ENCODE measurements at regions not wholly inside any gene's neighbourhood (a gene's known extent, or its start where the extent isn't known, plus 50 kb on each side); places are given as distances from the start of the nearest gene placed in this dataset.

DNA sequence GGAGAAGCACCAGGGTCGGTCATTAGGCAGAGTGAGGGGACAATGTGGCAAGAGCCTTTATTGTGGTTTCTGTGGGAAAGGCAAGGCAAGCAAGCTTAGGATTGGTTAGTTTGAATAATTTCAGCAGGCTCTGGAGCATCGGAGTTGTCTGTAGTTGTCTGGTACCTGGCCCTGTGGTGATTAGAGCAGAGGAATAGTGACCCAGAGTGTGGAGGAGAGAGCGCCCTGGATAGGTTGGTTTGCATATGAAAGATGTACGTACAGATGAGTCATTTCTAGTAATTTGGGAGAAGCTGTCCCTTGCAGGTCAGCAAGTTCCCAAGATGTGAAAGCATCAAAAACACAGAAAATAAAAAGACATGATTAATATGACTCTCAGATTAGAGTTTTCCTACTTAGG, 383.1 kb upstream of the MEX3C start:
- no peak for DNase-seq (ENCODE audit: low spot score)

- peak; percentile 12 for DNase-seq (ENCODE audit: low spot score)
These were observed 385.1 kb upstream of the MEX3C start for GRCh38 chr18:51582551-51582950.

GRCh38 chr18:51588616-51589015, 391.1 kb upstream of the MEX3C start:
- DNase-seq (ENCODE audit: low spot score) = no peak

GRCh38 chr18:51593931-51594330, 396.4 kb upstream of the MEX3C start:
- DNase-seq (ENCODE audit: low spot score) = no peak

- no peak for DNase-seq (ENCODE audit: low spot score)
These were observed 405.6 kb upstream of the MEX3C start for GRCh38 chr18:51603111-51603510.

GRCh38 chr18:51603551-51603950, 406.1 kb upstream of the MEX3C start:
- no peak for DNase-seq (ENCODE audit: low spot score)

GRCh38 chr18:51610481-51610880, 413.0 kb upstream of the MEX3C start:
- no peak for DNase-seq (ENCODE audit: low spot score)

GRCh38 chr18:51611326-51611725, 413.8 kb upstream of the MEX3C start:
- DNase-seq (ENCODE audit: low spot score) = no peak

GRCh38 chr18:51614033-51614432, 416.6 kb upstream of the MEX3C start:
- DNase-seq (ENCODE audit: low spot score) = peak; percentile 34

DNA sequence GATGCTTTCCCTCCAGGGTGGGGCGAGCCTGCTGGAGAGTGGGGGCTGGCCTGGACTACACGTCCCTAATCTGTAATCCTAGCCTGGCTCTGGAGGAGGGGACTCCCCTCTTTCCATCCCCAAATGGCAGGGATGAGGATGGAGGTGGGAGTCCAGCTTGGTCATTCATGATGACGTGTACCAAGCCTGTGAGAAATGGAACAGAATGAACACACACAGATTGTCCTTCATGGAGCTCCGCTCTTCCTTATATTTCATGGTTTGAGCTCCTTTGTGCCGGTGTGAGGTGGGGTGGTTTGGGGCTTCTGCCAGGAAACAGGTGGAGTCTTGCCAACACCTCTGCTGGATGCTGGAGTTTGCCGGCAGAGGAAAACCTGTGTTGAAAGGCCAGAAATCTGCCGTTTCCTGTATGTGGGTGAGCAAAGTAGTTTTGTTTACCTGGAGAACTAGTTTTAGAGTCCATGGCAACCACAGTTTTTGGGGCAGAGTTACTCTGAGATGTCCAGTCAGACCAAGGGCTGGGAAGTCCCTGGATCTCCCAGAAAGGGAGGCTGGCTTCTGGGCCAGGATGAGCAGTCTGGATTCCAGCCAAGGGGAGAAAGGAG, 417.6 kb upstream of the MEX3C start:
- no peak for DNase-seq (ENCODE audit: low spot score)

- no peak for DNase-seq (ENCODE audit: low spot score)
These were observed 419.7 kb upstream of the MEX3C start for GRCh38 chr18:51617167-51617566.

DNA sequence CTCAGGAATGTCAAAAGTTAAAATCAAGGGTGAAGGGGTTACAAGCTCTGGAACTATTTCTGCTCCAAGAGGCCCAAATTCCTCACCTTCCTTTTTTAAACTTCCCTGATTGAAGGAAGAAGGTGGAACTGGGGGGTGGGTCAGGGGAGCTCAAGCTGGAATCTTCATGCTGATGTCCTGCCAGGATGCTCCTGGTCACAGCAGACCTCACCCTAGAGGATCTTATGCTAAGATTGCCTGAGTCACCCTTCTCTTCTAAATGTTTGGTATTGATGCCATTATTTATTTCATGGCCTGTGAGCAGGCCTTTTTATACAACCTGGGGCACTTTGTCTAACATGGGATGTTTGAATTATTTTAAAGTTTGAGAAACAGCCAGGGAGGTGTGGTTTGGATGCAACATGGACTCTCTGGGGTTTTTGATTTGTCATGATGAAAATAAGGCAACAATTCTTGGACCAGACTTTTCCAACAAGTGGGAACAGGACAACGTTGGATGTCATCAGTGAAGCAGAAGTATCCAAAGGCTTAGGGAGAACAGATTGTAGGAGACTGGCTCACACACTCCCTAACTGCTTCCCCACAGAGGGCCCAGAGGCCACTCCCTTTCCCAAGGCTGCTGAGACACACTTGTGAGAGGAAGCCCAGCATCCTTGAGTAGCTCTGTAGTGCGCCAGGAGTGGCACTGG, 420.2 kb upstream of the MEX3C start:
- no peak for DNase-seq (ENCODE audit: low spot score)

DNA sequence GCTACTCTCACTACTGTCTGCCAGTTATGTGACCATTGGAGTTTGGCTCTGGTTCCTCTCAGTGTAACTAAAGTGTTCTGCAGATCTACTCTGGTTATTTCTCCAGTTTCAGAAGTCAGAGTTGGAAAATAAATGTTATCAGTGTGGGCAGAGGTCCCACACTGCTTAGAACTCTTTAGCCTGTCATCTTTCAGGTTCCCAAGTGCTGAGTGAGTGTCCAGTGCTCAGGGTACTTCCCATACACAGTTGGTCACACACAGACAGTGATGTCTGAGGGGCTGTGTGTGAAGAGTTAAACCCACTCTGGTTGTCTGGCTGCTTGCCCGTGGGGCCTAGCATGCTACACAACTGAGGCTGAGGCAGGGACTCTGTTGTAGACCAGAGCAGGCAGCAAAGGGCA, 421.8 kb upstream of the MEX3C start:
- DNase-seq (ENCODE audit: low spot score) = no peak

GRCh38 chr18:51621113-51621863, 423.8 kb upstream of the MEX3C start:
- DNase-seq (ENCODE audit: low spot score) = peak; percentile 53

DNA sequence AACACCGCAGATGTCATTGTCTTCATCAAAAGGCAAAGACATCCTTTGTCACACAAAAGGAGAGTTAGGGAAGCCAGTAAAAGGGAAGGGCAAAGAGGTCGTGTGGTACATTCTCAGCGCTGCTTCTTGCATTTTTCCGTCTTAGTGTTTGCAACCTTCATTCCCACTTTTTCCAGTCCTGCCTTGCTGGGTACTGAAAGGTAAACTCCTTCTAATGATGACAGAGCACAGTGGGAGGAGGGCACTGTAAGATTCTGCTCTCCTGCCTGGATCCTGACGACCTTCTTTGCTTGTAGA, 424.3 kb upstream of the MEX3C start:
- no peak for DNase-seq (ENCODE audit: low spot score)

DNA sequence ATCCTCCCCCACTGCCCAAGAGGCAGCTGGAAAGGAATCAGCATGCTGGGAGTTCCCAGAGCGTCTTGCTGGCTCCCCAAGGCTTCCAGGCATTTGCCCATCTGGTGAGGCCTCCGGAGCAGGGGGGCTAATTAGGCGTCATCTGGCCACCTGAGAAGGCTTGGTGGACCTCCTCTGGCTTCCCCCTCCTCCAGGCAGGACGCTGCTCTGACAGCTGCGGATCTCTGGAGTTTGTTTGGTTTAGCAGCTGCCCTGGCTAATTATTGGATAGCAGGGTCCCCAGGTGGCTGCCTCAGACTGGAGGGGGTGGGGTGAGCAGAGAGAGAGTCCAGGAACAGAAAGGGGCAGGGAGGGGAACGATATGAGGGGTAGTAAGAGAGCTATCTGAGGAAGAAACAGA, 425.2 kb upstream of the MEX3C start:
- DNase-seq (ENCODE audit: low spot score) = no peak

GRCh38 chr18:51623653-51624052, 426.2 kb upstream of the MEX3C start:
- no peak for DNase-seq (ENCODE audit: low spot score)

DNA sequence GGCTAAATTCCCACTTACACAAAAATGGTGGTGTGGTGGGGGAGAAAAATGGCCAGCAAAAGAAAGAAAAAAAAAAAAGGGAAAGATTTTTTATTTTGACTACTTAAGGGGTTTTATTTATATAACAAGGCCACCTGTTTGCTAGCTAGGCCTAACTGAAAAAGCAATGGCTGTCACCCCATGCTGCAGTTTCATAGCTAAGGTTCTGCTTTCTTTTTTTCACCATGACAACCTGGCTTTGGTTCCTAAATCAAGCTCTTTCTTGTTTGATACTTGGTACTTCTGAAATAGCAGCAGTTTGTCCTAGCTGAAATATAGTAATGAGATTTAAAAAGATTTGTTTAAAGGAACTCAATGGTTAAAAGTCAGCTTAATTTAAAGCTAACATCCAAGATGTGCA, 433.2 kb upstream of the MEX3C start:
- DNase-seq (ENCODE audit: low spot score) = no peak

DNA sequence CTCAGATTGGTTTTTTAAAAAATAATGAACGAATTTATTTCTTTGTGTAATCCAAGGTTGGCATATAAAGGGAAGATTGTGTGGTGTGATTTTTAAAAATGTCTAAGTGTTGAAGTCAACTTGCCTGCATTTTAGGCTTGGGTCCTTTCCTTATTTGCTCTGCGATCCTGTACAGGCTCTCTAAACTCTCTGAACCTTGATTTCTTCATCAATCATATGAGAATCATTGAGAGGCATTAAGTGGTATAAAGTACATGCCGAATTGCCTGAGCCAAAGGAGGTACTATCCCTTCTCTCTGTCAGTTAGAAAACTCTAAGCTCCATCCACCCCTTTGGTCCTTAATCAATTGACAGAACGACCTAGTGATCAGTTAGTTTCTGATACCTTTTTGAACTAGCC, 440.4 kb upstream of the MEX3C start:
- DNase-seq (ENCODE audit: low spot score) = no peak

DNA sequence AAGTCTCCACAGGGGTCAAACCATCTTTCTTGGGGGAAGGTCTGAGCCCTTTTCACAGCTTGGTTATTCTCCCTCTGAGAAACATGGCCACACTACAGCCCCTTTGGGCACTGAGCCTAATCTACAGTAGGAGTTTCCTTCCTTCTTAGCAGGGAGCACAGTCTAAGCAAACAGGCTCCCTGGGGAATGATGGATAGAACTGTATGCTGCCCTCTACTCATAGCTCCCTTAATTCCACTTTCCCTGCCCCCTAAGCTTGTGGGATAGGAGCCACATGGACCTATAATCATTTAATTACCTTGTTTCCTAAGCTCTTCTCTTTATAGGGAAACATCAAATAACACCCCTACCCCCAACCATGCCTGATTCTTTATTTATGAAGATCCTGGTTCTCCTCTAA, 442.1 kb upstream of the MEX3C start:
- DNase-seq (ENCODE audit: low spot score) = no peak

DNA sequence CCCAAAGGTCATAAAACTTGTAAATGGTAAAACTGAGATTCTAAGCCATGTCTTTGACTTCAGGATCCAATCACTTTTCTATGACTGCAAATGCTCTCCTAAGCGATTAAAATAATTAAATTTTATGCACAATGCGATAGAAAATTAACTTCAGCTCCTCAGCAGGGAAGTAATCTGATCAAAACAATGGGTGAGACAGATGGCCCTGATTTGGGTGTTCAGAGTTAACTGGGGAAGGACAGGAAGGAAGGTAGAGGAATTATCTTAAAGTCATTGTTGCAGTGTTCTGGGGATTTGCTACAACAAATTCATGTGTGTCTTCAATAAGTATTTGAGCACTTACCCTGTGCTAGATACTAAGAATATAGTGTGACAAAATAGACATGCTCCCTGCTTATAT, 446.0 kb upstream of the MEX3C start:
- DNase-seq (ENCODE audit: low spot score) = no peak

DNA sequence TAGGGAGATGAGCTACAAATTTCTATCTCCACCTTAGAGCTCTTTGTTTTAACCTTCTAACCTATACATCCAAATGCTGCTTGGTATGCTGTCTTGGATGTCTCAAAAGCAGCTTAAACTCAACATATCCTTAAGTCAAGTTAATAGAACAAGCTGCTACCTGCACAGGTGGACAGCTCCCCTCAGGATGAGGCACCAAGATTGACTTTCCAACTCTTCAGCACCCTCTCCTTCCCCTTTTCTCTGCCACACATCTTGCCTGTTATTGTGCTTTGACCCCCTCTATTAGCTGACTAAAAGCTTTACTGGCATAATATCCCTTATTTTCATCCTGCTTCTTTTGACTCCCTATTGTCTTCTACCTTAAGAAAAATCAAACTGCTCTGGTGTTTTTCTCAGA, 448.1 kb upstream of the MEX3C start:
- no peak for DNase-seq (ENCODE audit: low spot score)

GRCh38 chr18:51647346-51647745, 449.9 kb upstream of the MEX3C start:
- DNase-seq (ENCODE audit: low spot score) = no peak

Data from mucosa of gallbladder (tissue), 1 donor.